Activated naive CD4-positive, alpha-beta T cell treated with anti-CD3 and anti-CD28 coated beads for 36 hours (primary cell): ENCODE measurements at regions not wholly inside any gene's neighbourhood (a gene's known extent, or its start where the extent isn't known, plus 50 kb on each side); places are given as distances from the start of the nearest gene placed in this dataset.

Experiments
- CTCF ChIA-PET: fragments of 350-600 bp; sonication (Branson Sonifier 250); formaldehyde crosslinking; loops from one replicate; lab custom pipeline; 2021; ENCODE audit warnings: antibody characterized with exemption; lab: Charles Lee
- DNase-seq: peaks from one replicate; pipeline ENCODE4 v3.0.0-alpha.2; 2020
- H3K27ac Mint-ChIP-seq: one replicate; pipeline ENCODE4 v1.8.0; 2021; ENCODE audit warnings: mild to moderate bottlenecking, mixed read lengths
- H3K27me3 Mint-ChIP-seq: one replicate; pipeline ENCODE4 v1.8.0; 2021; ENCODE audit warnings: low read depth, mixed read lengths
- H3K36me3 Mint-ChIP-seq: one replicate; pipeline ENCODE4 v1.8.0; 2021; ENCODE audit warnings: low read depth, mixed read lengths
- H3K4me1 Mint-ChIP-seq: one replicate; pipeline ENCODE4 v1.8.0; 2021; ENCODE audit warnings: low read depth, mixed read lengths
- H3K4me3 Mint-ChIP-seq: one replicate; pipeline ENCODE4 v1.8.0; 2021; ENCODE audit warnings: mild to moderate bottlenecking, moderate library complexity, mixed read lengths
- H3K9me3 Mint-ChIP-seq: one replicate; pipeline ENCODE4 v1.8.0; 2021; ENCODE audit warnings: mixed read lengths
- intact Hi-C: fragments of 100-400 bp; cut with micrococcal nuclease; formaldehyde crosslinking; loops from one replicate; pipeline ENCODE4 v1.15.1; 2023

- Mint-ChIP-seq H3K27me3 (peaks cover 5% of the 10 kb centered on the region), H3K4me1 (no peaks in the 10 kb centered on the region), H3K4me3 (no peak overlapping the region), H3K27ac (no peak overlapping the region), H3K36me3 (no peaks in the 10 kb centered on the region), H3K9me3 (no peaks in the 10 kb centered on the region)
- CTCF ChIA-PET: interaction anchor here (0.6 kb wide), 1 partner anchor 63 kb away, joined by 3 read pairs; no protein-coding TSS in a partner anchor
- intact Hi-C loops: no loop called here
- DNase-seq: no peak
Measured at GRCh38 chr4:71235311-71236201, 103.3 kb upstream of the SLC4A4 start.

DNA sequence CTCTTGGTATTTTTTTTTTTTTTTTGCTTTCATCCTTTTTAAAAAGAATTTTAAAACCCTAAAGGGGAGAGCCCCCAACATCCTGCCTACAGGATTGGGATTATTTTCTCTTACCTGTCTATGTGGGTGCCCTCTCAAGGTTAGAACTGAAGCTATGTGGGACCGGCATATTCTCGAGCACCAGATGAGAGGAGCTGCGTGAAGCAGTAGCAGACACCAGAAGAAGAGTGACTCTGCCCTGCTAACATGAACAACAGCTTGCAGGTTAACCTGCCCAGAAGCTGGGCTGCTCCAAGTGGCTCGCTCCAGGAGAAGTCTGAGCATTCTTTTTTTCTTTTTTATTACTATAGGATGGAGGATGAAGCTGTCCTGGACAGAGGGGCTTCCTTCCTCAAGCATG is 102.6 kb upstream of the SLC4A4 start:
- Mint-ChIP-seq H3K27ac (no peak overlapping the region), H3K9me3 (no peaks in the 10 kb centered on the region), H3K36me3 (no peaks in the 10 kb centered on the region), H3K4me3 (no peak overlapping the region), H3K4me1 (no peaks in the 10 kb centered on the region), H3K27me3 (peaks cover 3% of the 10 kb centered on the region)
- DNase-seq: no peak
- CTCF ChIA-PET: interaction anchor here (0.6 kb wide), 1 partner anchor 62 kb away, joined by 3 read pairs; no protein-coding TSS in a partner anchor
- intact Hi-C loops: no loop called here

DNA sequence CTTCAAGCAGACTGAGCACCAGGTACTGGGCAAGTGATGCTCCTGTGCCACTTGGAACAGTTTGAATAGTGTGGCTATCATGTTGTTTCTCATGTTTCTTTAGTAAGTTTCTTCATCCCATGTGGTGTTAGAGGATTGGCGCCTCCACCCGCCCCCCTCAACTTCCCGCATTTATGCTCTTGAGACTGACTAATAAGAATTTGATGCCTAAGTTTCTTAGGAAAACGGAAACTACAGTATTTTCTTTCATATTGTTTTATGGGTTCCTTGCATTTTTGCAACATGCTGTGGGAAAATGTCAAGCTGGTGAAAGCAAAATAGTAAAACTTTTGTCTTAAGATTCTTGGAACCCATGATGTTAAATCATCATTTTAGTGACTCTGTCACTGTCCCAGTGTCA is 101.2 kb upstream of the SLC4A4 start:
- H3K36me3 Mint-ChIP-seq: no peaks in the 10 kb centered on the region

DNA sequence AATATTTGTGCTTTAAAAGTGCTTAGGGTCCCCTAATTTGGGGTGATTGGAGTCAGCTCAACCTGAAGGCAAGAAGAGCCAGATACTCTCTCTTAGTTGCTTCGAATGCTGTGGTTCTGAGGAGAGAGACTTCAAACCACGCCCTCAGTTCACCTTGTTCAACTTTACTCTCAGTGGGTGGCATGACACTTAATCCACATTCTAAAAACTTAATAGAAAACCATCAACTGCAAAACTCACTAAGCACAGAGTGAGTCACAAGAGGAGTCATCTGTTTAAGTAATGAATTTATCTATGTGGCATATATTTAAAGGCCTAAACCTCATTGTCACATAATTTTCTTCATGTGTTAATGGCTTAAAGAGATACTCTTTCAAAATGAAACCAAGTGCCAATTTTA is 99.5 kb upstream of the SLC4A4 start:
- Mint-ChIP-seq H3K9me3 (no peaks in the 10 kb centered on the region), H3K4me3 (no peak overlapping the region), H3K4me1 (no peaks in the 10 kb centered on the region), H3K36me3 (no peaks in the 10 kb centered on the region), H3K27ac (no peak overlapping the region), H3K27me3 (no peaks in the 10 kb centered on the region)
- intact Hi-C loops: no loop called here
- DNase-seq: no peak
- CTCF ChIA-PET: no interaction called here

More for the DNA sequence above, 101.2 kb upstream of the SLC4A4 start:
- H3K27ac Mint-ChIP-seq: no peak overlapping the region
- no peaks in the 10 kb centered on the region for H3K9me3 Mint-ChIP-seq
- no peak for DNase-seq
- intact Hi-C loops: no loop called here
- no peaks in the 10 kb centered on the region for H3K4me1 Mint-ChIP-seq
- H3K27me3 Mint-ChIP-seq: peaks cover 3% of the 10 kb centered on the region
- H3K4me3 Mint-ChIP-seq: no peak overlapping the region
- CTCF ChIA-PET: interaction anchor here (0.6 kb wide), 1 partner anchor 8 kb away, joined by 3 read pairs; no protein-coding TSS in a partner anchor

GRCh38 chr4:71240094-71240493 is 98.7 kb upstream of the SLC4A4 start:
- Mint-ChIP-seq H3K27me3 (no peaks in the 10 kb centered on the region), H3K9me3 (no peaks in the 10 kb centered on the region), H3K27ac (no peak overlapping the region), H3K36me3 (no peaks in the 10 kb centered on the region), H3K4me1 (no peaks in the 10 kb centered on the region), H3K4me3 (no peak overlapping the region)
- CTCF ChIA-PET: no interaction called here
- no peak for DNase-seq
- intact Hi-C loops: no loop called here

- Mint-ChIP-seq H3K4me3 (no peak overlapping the region), H3K27ac (no peak overlapping the region), H3K4me1 (no peaks in the 10 kb centered on the region), H3K9me3 (no peaks in the 10 kb centered on the region), H3K36me3 (no peaks in the 10 kb centered on the region), H3K27me3 (no peaks in the 10 kb centered on the region)
- no peak for DNase-seq
- intact Hi-C loops: no loop called here
- CTCF ChIA-PET: no interaction called here
Measured at GRCh38 chr4:71241501-71242288, 97.1 kb upstream of the SLC4A4 start.

- intact Hi-C loops: no loop called here
- DNase-seq: no peak
- CTCF ChIA-PET: no interaction called here
- H3K4me1 Mint-ChIP-seq: no peaks in the 10 kb centered on the region
- no peaks in the 10 kb centered on the region for H3K36me3 Mint-ChIP-seq
- no peaks in the 10 kb centered on the region for H3K9me3 Mint-ChIP-seq
- H3K27me3 Mint-ChIP-seq: no peaks in the 10 kb centered on the region
- no peak overlapping the region for H3K27ac Mint-ChIP-seq
- H3K4me3 Mint-ChIP-seq: no peak overlapping the region
Measured at GRCh38 chr4:71243091-71243833, 95.6 kb upstream of the SLC4A4 start.

- peaks cover 2% of the 10 kb centered on the region for H3K27me3 Mint-ChIP-seq
- H3K4me1 Mint-ChIP-seq: no peaks in the 10 kb centered on the region
- H3K27ac Mint-ChIP-seq: no peak overlapping the region
- H3K4me3 Mint-ChIP-seq: no peak overlapping the region
- CTCF ChIA-PET: interaction anchor here (1.3 kb wide), 1 partner anchor 22 kb away, joined by 4 read pairs; no protein-coding TSS in a partner anchor
- intact Hi-C loops: no loop called here
- no peaks in the 10 kb centered on the region for H3K36me3 Mint-ChIP-seq
- H3K9me3 Mint-ChIP-seq: no peaks in the 10 kb centered on the region
- no peak for DNase-seq
Measured at GRCh38 chr4:71247706-71248105, 91.1 kb upstream of the SLC4A4 start.

DNA sequence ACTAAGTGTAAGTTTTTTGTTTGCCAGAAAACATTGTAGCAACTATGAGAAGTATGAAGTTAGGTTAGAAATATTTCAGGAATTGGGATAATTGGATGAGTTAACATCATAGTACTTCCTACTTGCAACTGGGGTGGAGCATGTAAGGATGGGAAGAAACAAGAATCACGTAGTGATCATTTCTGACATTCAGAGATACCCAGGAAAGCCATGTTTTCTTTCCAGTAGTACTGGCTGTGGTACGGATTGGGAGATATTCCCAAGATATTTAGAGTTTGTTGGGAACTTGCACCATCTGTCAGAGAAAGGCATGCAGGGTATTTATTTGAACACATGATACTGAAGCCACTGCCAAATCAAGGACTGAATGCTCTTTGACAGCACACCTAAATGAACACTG is 87.6 kb upstream of the SLC4A4 start:
- CTCF ChIA-PET: no interaction called here
- intact Hi-C loops: no loop called here
- Mint-ChIP-seq H3K4me1 (no peaks in the 10 kb centered on the region), H3K9me3 (no peaks in the 10 kb centered on the region), H3K27ac (no peak overlapping the region), H3K4me3 (no peak overlapping the region), H3K27me3 (peaks cover 2% of the 10 kb centered on the region), H3K36me3 (no peaks in the 10 kb centered on the region)
- DNase-seq: no peak

DNA sequence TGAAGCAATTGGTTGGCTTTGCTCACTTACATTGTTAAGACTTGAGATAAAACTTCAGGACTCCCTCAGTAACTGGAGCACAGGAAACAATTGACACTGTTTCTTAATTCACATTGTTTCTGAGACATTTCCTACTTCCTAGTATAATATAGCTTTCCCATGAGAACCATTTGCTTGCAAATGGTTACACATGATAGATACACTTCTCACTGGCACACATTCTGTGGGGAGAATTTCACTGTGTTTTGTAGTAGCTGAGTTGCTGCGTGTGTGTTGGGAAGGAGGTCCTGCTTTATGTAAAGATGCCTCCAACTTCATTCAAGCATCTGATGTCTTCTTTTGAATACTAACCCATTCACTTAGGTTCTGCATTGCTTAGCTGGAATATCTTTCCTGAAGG is 85.3 kb upstream of the SLC4A4 start:
- no peaks in the 10 kb centered on the region for H3K9me3 Mint-ChIP-seq
- no peak overlapping the region for H3K4me3 Mint-ChIP-seq
- CTCF ChIA-PET: no interaction called here
- H3K27ac Mint-ChIP-seq: no peak overlapping the region
- no peaks in the 10 kb centered on the region for H3K36me3 Mint-ChIP-seq
- DNase-seq: no peak
- H3K27me3 Mint-ChIP-seq: peaks cover 2% of the 10 kb centered on the region
- no peaks in the 10 kb centered on the region for H3K4me1 Mint-ChIP-seq
- intact Hi-C loops: no loop called here

GRCh38 chr4:71254451-71255012 is 84.3 kb upstream of the SLC4A4 start:
- Mint-ChIP-seq H3K27me3 (peaks cover 2% of the 10 kb centered on the region), H3K36me3 (no peaks in the 10 kb centered on the region), H3K27ac (no peak overlapping the region), H3K4me1 (no peaks in the 10 kb centered on the region), H3K4me3 (no peak overlapping the region), H3K9me3 (no peaks in the 10 kb centered on the region)
- CTCF ChIA-PET: interaction anchor here (0.5 kb wide), 1 partner anchor 123 kb away, joined by 3 read pairs; no protein-coding TSS in a partner anchor
- intact Hi-C loops: no loop called here
- DNase-seq: no peak

GRCh38 chr4:71255976-71256375 is 82.8 kb upstream of the SLC4A4 start:
- Mint-ChIP-seq H3K4me1 (no peaks in the 10 kb centered on the region), H3K9me3 (no peaks in the 10 kb centered on the region), H3K4me3 (no peak overlapping the region), H3K27ac (no peak overlapping the region), H3K27me3 (peaks cover 2% of the 10 kb centered on the region), H3K36me3 (no peaks in the 10 kb centered on the region)
- intact Hi-C loops: no loop called here
- CTCF ChIA-PET: no interaction called here
- no peak for DNase-seq
